ENCODE measurements at regions not wholly inside any gene's neighbourhood (a gene's known extent, or its start where the extent isn't known, plus 50 kb on each side); places are given as distances from the start of the nearest gene placed in this dataset.

- WGBS, 2 donors: 53 to 61% methylated on average over 2 of the region's 2 CpGs
- no peak for TF ChIP-seq POLR2A (IDR thresholded peaks at IDR 0.05)
- TF ChIP-seq CTCF (IDR thresholded peaks at IDR 0.05): no peak
- H3K4me3 ChIP-seq (ENCODE audit: low read depth, poor library complexity, severe bottlenecking): no peak overlapping the region
- intact Hi-C loops (cut with DNase I; ENCODE audit: low total_unique reads): no loop called here
- no peak for DNase-seq (ENCODE audit: low spot score in 2 of 2)
These were observed 181.9 kb downstream of the FAT3 start for GRCh38 chr11:92406472-92406871.

GRCh38 chr11:92409355-92409754 lies 184.7 kb downstream of the FAT3 start:
- H3K4me3 ChIP-seq (ENCODE audit: low read depth, poor library complexity, severe bottlenecking): no peak overlapping the region
- 78 to 82% methylated on average over 3 of the region's 3 CpGs for WGBS, 2 donors
- intact Hi-C loops (cut with DNase I; ENCODE audit: low total_unique reads): no loop called here
- TF ChIP-seq POLR2A (IDR thresholded peaks at IDR 0.05): no peak
- no peak for TF ChIP-seq CTCF (IDR thresholded peaks at IDR 0.05)
- DNase-seq (ENCODE audit: low spot score in 2 of 2): no peak

GRCh38 chr11:92409956-92410355 lies 185.3 kb downstream of the FAT3 start:
- H3K4me3 ChIP-seq (ENCODE audit: low read depth, poor library complexity, severe bottlenecking): no peak overlapping the region
- DNase-seq (ENCODE audit: low spot score in 2 of 2): no peak
- TF ChIP-seq CTCF (IDR thresholded peaks at IDR 0.05) (no peak), POLR2A (IDR thresholded peaks at IDR 0.05) (no peak)
- intact Hi-C loops (cut with DNase I; ENCODE audit: low total_unique reads): no loop called here
- WGBS, 2 donors: 48 to 63% methylated on average over 3 of the region's 3 CpGs

GRCh38 chr11:92410526-92410925 lies 185.9 kb downstream of the FAT3 start:
- TF ChIP-seq POLR2A (IDR thresholded peaks at IDR 0.05) (no peak), CTCF (IDR thresholded peaks at IDR 0.05) (no peak)
- WGBS, 2 donors: 63 to 69% methylated on average over 1 of the region's 1 CpG
- no peak for DNase-seq (ENCODE audit: low spot score in 2 of 2)
- intact Hi-C loops (cut with DNase I; ENCODE audit: low total_unique reads): no loop called here
- no peak overlapping the region for H3K4me3 ChIP-seq (ENCODE audit: low read depth, poor library complexity, severe bottlenecking)

GRCh38 chr11:92411431-92411830 lies 186.8 kb downstream of the FAT3 start:
- H3K4me3 ChIP-seq (ENCODE audit: low read depth, poor library complexity, severe bottlenecking): no peak overlapping the region
- intact Hi-C loops (cut with DNase I; ENCODE audit: low total_unique reads): no loop called here
- TF ChIP-seq POLR2A (IDR thresholded peaks at IDR 0.05) (no peak), CTCF (IDR thresholded peaks at IDR 0.05) (no peak)
- no peak for DNase-seq (ENCODE audit: low spot score in 2 of 2)
- 81 to 84% methylated on average over 5 of the region's 5 CpGs for WGBS, 2 donors

GRCh38 chr11:92413757-92414513 lies 189.3 kb downstream of the FAT3 start:
- TF ChIP-seq CTCF (IDR thresholded peaks at IDR 0.05) (no peak), POLR2A (IDR thresholded peaks at IDR 0.05) (no peak)
- DNase-seq (ENCODE audit: low spot score in 2 of 2): no peak
- intact Hi-C loops (cut with DNase I; ENCODE audit: low total_unique reads): no loop called here
- no peak overlapping the region for H3K4me3 ChIP-seq (ENCODE audit: low read depth, poor library complexity, severe bottlenecking)
- WGBS, 2 donors: 81 to 83% methylated on average over 7 of the region's 7 CpGs
